ENCODE measurements at regions not wholly inside any gene's neighbourhood (a gene's known extent, or its start where the extent isn't known, plus 50 kb on each side); places are given as distances from the start of the nearest gene placed in this dataset.

GRCh38 chr9:108109927-108110690, 620.5 kb upstream of the KLF4 start:
- peaks cover 8% of the 10 kb centered on the region; the same call in 1 of the 2 replicates for H3K4me1 ChIP-seq (ENCODE audit: control insufficient read depth, insufficient read depth, low read length)
- no peak overlapping the region for H4K91ac ChIP-seq (ENCODE audit: insufficient read depth, low read depth, low read length)
- no peak overlapping the region for H3K14ac ChIP-seq (replicated peaks; ENCODE audit: low read depth, low read length)
- H2BK15ac ChIP-seq (ENCODE audit: low read depth, low read length), result no peak overlapping the region; the same call in 2 of the 3 replicates
- ATAC-seq (ENCODE audit: low read depth) (no peak), DNase-seq (no peak)
- H3K18ac ChIP-seq (ENCODE audit: low read depth, low read length), result no peak overlapping the region
- H2BK20ac ChIP-seq (ENCODE audit: low read depth, low read length), result peak overlapping the region; percentile 22; the same call in 1 of the 2 replicates
- H4K8ac ChIP-seq (ENCODE audit: low read depth in 2 of 2, low read length in 2 of 2), result no peak overlapping the region
- H3K23ac ChIP-seq (ENCODE audit: low read depth, low read length), result no peak overlapping the region
- H4K5ac ChIP-seq (ENCODE audit: low read depth, low read length), result no peak overlapping the region
- H3K56ac ChIP-seq (ENCODE audit: extremely low read depth, insufficient read depth, low read length), result no peak overlapping the region
- no peak overlapping the region for H3K9ac ChIP-seq (ENCODE audit: low read depth, low read length)
- no peak overlapping the region for H2AFZ ChIP-seq (replicated peaks; ENCODE audit: low read length, poor library complexity)
- H3K9me1 ChIP-seq (ENCODE audit: insufficient read depth, low read length), result no peaks in the 10 kb centered on the region
- no peak overlapping the region for H2BK120ac ChIP-seq (ENCODE audit: low read depth, low read length)
- no peaks in the 10 kb centered on the region for H3K36me3 ChIP-seq (ENCODE audit: control insufficient read depth, insufficient read depth, low read length)
- no peak overlapping the region for H2AK9ac ChIP-seq (replicated peaks; ENCODE audit: low read depth, low read length, poor library complexity)
- no peaks in the 10 kb centered on the region for H4K20me1 ChIP-seq (ENCODE audit: insufficient read depth, low read length)
- no peak overlapping the region for H3K4ac ChIP-seq (ENCODE audit: low read depth, low read length)
- H3K4me2 ChIP-seq (ENCODE audit: low read depth, low read length), result no peak overlapping the region
- in situ Hi-C loops (cut with MboI; ENCODE audit: low sequenced_read_pairs) (no loop called here), dilution Hi-C loops (cut with HindIII; ENCODE audit: low sequenced_read_pairs, unreplicated experiment) (no loop called here), intact Hi-C loops (cut with micrococcal nuclease) (loop anchor here (5.0 kb wide), 1 partner anchor 473 kb away; no protein-coding TSS in a partner anchor)
- BruUV-seq (replicated peaks), result no TSS peak
- H3K9me3 ChIP-seq (ENCODE audit: control insufficient read depth, insufficient read depth, low read length), result no peaks in the 10 kb centered on the region
- ChIA-PET CTCF (no interaction called here), POLR2A (ENCODE audit: unreplicated experiment) (no interaction called here)
- no peak overlapping the region for H3K4me3 ChIP-seq (ENCODE audit: insufficient read depth, low read depth, low read length)
- H3K79me1 ChIP-seq (ENCODE audit: low read depth in 1 of 2, low read length in 2 of 2), result no peaks in the 10 kb centered on the region
- H3K27me3 ChIP-seq (ENCODE audit: control insufficient read depth, insufficient read depth, low read length), result no peaks in the 10 kb centered on the region; the same call in 1 of the 2 replicates
- WGBS, 2 experiments (ENCODE audit: extremely low coverage in 2 of 2, insufficient read length in 1 of 2), result 81% methylated on average over 3 of the region's 5 CpGs; no CpG with 5 or more reads in 1 of the 2 experiments
- H2AK5ac ChIP-seq (ENCODE audit: low read depth, low read length), result 0 out of 2 replicates have a peak overlapping the region, but pooled peaks have one; percentile 33
- no peak overlapping the region for H2BK5ac ChIP-seq (ENCODE audit: low read depth, low read length, poor library complexity, severe bottlenecking)
- H3K27ac ChIP-seq (ENCODE audit: insufficient read depth, low read length), result no peak overlapping the region
- TF ChIP-seq RCOR1 (IDR thresholded peaks at IDR 0.05; ENCODE audit: insufficient replicate concordance, low read length) (no peak), RFX5 (IDR thresholded peaks at IDR 0.05; ENCODE audit: low read depth, low read length) (no peak), ELK1 (IDR thresholded peaks at IDR 0.05; ENCODE audit: borderline replicate concordance, low read depth, low read length) (no peak), SMC3 (IDR thresholded peaks at IDR 0.05; ENCODE audit: low read depth, low read length) (no peak), CTCF (conservative IDR thresholded peaks at IDR 0.05; ENCODE audit: low read depth, low read length) (no peak), MAZ (IDR thresholded peaks at IDR 0.05; ENCODE audit: borderline replicate concordance, low read depth, low read length) (no peak), MXI1 (IDR thresholded peaks at IDR 0.05; ENCODE audit: borderline replicate concordance, low read depth, low read length) (no peak), USF2 (IDR thresholded peaks at IDR 0.05; ENCODE audit: low read depth, low read length) (no peak), BHLHE40 (IDR thresholded peaks at IDR 0.05; ENCODE audit: low read depth, low read length) (no peak), FOS (IDR thresholded peaks at IDR 0.05; ENCODE audit: low read depth, low read length) (no peak), CEBPB (IDR thresholded peaks at IDR 0.05; ENCODE audit: low read depth, low read length) (no peak), RAD21 (IDR thresholded peaks at IDR 0.05; ENCODE audit: low read length) (no peak), CHD1 (IDR thresholded peaks at IDR 0.05; ENCODE audit: low read depth, low read length) (no peak), MAFK (IDR thresholded peaks at IDR 0.05; ENCODE audit: low read depth, low read length) (no peak), POLR2A (IDR thresholded peaks at IDR 0.05; ENCODE audit: low read depth, low read length) (no peak)
